NCI-H2196 treated with DMSO at 0.1 percent for 48 hours (cell line): ENCODE measurements at regions not wholly inside any gene's neighbourhood (a gene's known extent, or its start where the extent isn't known, plus 50 kb on each side); places are given as distances from the start of the nearest gene placed in this dataset.

Experiments
- DNase-seq: peaks from one replicate; lab custom pipeline; 2025; ENCODE audit not compliant: unreplicated experiment; lab: John Stamatoyannopoulos, UW

DNA sequence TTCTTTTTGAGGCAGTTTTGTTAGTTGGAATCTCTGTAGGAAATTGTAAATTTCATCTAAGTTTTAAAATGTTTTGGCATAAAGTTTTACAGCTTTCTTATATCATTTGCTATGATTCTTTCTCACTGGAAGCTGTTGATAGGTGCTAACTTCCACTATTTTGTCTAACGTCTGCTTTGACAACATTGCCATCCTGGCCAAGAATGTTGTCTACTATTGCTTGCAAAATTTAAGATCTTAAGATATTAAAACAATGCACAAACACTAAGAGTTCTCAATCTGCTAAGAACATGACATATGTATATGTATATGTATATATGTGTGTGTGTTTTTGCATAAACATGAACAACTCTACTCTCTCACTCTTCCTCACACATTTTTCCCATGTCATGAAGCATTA lies 64.1 kb upstream of the MDGA2 start:
- no peak for DNase-seq

DNA sequence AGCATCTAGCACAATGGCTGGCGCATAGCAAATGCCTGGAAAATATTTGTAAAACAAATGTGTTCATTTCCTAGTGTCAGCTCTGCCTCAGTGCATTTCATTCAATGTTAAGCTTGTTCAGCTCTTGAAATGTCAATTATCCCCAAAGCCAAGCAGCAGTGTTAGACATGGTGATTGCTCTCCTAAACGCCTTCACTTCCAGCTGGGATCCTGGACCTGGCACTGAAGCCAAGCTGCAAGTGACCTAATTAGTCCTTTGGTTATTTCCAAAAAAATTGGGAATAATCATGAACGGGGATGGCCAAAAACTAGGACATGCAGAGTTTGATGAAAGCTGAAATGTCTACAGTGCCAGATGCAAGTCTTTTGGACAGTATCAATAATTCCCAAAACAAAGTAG lies 54.9 kb upstream of the MDGA2 start:
- DNase-seq: no peak
